ENCODE measurements at regions not wholly inside any gene's neighbourhood (a gene's known extent, or its start where the extent isn't known, plus 50 kb on each side); places are given as distances from the start of the nearest gene placed in this dataset.

DNA sequence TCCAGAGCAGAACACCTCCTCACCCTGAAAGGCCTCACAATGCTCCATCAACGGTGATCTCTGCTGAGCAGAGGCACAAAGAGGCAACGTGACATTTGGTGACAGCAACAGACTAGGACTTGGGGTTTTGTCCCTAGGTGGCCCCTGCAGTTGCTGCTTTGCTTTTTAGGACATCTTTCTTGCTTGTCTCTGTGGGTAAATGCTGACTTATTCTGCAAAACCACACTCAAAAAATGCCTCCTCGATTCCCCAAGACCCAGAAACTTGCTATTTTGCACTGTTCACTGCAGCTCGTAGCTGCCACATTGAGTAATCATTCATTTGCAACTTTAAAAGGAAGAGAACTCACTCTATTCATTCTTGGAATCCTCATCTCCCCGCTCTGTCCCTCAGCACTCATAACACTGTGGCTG, 209.9 kb downstream of the LY86 start:
- in situ Hi-C loops (cut with MboI; ENCODE audit: low sequenced_read_pairs, unreplicated experiment), result no loop called here
- TF ChIP-seq, protein P1, sequence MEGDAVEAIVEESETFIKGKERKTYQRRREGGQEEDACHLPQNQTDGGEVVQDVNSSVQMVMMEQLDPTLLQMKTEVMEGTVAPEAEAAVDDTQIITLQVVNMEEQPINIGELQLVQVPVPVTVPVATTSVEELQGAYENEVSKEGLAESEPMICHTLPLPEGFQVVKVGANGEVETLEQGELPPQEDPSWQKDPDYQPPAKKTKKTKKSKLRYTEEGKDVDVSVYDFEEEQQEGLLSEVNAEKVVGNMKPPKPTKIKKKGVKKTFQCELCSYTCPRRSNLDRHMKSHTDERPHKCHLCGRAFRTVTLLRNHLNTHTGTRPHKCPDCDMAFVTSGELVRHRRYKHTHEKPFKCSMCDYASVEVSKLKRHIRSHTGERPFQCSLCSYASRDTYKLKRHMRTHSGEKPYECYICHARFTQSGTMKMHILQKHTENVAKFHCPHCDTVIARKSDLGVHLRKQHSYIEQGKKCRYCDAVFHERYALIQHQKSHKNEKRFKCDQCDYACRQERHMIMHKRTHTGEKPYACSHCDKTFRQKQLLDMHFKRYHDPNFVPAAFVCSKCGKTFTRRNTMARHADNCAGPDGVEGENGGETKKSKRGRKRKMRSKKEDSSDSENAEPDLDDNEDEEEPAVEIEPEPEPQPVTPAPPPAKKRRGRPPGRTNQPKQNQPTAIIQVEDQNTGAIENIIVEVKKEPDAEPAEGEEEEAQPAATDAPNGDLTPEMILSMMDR (IDR thresholded peaks at IDR 0.05; ENCODE audit: borderline replicate concordance, control extremely low read depth, extremely low read depth, insufficient read depth, missing control alignments), result no peak
- DNase-seq (ENCODE audit: low spot score), result peak; percentile 60

DNA sequence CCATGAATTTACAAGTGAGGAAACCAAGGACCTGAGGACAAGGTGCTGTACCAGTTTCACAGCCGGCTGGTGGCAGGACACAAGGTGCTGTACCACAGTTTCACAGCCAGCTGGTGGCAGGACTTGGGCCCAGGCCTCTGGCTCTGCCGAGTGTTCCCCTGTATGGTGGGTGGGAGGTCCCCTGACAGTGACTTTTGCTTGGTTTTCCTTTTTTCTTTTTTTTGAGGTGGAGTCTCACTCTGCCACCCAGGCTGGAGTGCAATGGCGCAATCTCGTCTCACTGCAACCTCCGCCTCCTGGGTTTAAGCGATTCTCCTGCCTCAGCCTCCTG, 212.4 kb downstream of the LY86 start:
- DNase-seq (ENCODE audit: low spot score), result no peak
- TF ChIP-seq, protein P1 (IDR thresholded peaks at IDR 0.05; ENCODE audit: borderline replicate concordance, control extremely low read depth, extremely low read depth, insufficient read depth, missing control alignments), result no peak
- in situ Hi-C loops (cut with MboI; ENCODE audit: low sequenced_read_pairs, unreplicated experiment), result no loop called here

DNA sequence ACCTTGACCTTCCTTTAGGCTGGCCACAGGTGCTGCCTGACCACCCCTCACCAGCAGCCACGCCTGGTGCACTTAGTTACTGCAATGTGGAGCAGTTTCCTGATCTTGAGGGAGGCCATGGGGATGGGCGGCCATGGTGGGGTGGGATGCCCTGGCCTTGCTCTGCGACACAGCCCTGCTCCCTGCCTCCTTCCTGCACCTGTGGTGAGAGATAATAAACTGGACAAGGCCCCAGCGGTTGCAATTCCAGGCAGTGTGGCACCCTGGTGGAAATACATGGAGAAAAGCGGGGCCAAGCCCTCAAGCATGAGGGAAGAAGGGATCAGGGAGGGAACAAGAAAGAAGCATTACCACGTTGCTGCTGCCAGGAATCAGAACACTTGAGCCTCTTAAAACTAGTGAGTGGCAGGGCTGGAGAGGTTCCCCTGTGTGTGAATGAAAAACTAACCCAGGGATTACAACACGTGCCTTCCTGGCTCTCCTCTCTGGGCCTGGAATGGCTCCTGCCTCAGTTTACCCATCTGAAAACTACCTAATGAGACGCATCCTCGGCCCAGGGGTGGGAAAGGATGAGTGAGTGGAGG, 213.2 kb downstream of the LY86 start:
- DNase-seq (ENCODE audit: low spot score), result no peak
- TF ChIP-seq, protein P1 (IDR thresholded peaks at IDR 0.05; ENCODE audit: borderline replicate concordance, control extremely low read depth, extremely low read depth, insufficient read depth, missing control alignments), result no peak
- in situ Hi-C loops (cut with MboI; ENCODE audit: low sequenced_read_pairs, unreplicated experiment), result no loop called here

GRCh38 chr6:6803180-6803977, 214.9 kb downstream of the LY86 start:
- TF ChIP-seq, protein P1 (IDR thresholded peaks at IDR 0.05; ENCODE audit: borderline replicate concordance, control extremely low read depth, extremely low read depth, insufficient read depth, missing control alignments), result no peak
- peak; percentile 76 for DNase-seq (ENCODE audit: low spot score)
- in situ Hi-C loops (cut with MboI; ENCODE audit: low sequenced_read_pairs, unreplicated experiment), result no loop called here

GRCh38 chr6:6804843-6805615, 216.5 kb downstream of the LY86 start:
- DNase-seq (ENCODE audit: low spot score), result no peak
- in situ Hi-C loops (cut with MboI; ENCODE audit: low sequenced_read_pairs, unreplicated experiment), result no loop called here
- TF ChIP-seq, protein P1 (IDR thresholded peaks at IDR 0.05; ENCODE audit: borderline replicate concordance, control extremely low read depth, extremely low read depth, insufficient read depth, missing control alignments), result no peak

GRCh38 chr6:6806844-6807518, 218.5 kb downstream of the LY86 start:
- TF ChIP-seq, protein P1 (IDR thresholded peaks at IDR 0.05; ENCODE audit: borderline replicate concordance, control extremely low read depth, extremely low read depth, insufficient read depth, missing control alignments), result no peak
- in situ Hi-C loops (cut with MboI; ENCODE audit: low sequenced_read_pairs, unreplicated experiment), result no loop called here
- no peak for DNase-seq (ENCODE audit: low spot score)

Data from GM13976 (cell line).